ENCODE measurements at regions not wholly inside any gene's neighbourhood (a gene's known extent, or its start where the extent isn't known, plus 50 kb on each side); places are given as distances from the start of the nearest gene placed in this dataset.

DNA sequence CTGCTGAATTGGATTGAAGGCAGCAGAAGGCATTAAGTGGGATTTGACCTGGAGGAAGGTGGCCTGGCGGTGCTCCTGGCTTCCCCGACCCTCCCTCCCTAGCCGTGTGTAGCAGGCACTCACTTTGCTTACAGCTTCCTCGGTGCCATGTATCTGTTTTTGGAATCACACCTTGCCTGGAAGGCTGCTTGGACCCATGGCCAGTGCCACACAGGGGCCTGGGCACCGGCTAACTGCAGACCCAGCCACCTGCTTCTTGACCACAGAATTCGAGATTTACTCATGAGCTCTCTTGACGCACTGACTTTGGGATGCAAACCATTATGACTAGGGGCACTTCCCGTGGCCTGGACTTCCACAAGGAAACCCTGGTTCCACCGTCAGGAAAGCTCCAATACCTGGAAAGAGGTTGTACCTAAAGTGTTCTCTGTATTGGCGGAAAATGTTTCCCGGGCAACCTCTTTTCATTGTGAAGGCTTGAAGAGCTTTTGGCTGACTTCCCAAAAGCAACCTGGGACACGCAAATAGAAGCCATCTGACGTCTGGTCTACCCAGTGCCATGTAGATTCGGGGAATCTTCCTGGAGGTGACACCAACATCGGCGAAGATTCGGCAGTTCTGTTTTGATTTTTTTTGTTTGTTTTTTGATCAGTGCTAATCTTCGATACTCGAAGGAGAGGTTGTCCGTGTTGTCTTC is 125.6 kb upstream of the RTL1 start:
- Histone ChIP-seq H3K4me1 (ENCODE audit: insufficient read depth, low read length) (no peaks in the 10 kb centered on the region), H3K27me3 (ENCODE audit: insufficient read depth, low read length) (no peaks in the 10 kb centered on the region), H3K36me3 (ENCODE audit: insufficient read depth, low read length) (peaks cover 86% of the 10 kb centered on the region), H3K4me3 (ENCODE audit: insufficient read depth, low read length) (no peak overlapping the region), H3K9me3 (ENCODE audit: low read depth, low read length) (no peaks in the 10 kb centered on the region), H4K20me1 (ENCODE audit: insufficient read depth, low read length) (peaks cover 45% of the 10 kb centered on the region), H3K79me2 (ENCODE audit: insufficient read depth, low read length) (peaks cover 48% of the 10 kb centered on the region), H3K4me2 (ENCODE audit: insufficient read depth, low read length) (no peak overlapping the region), H2AFZ (ENCODE audit: low read length) (no peak overlapping the region), H3K27ac (ENCODE audit: low read depth, low read length) (no peak overlapping the region)
- no peak for DNase-seq (ENCODE audit: insufficient read length, low spot score, missing footprints)
- no peak for TF ChIP-seq CTCF (IDR thresholded peaks at IDR 0.05; ENCODE audit: extremely low read depth, low read depth, low read length)

- peaks cover 39% of the 10 kb centered on the region for H4K20me1 ChIP-seq (ENCODE audit: insufficient read depth, low read length)
Measured at GRCh38 chr14:101029668-101030290, 126.3 kb upstream of the RTL1 start.

GRCh38 chr14:101030586-101030985 is 127.1 kb upstream of the RTL1 start:
- no peak overlapping the region for H3K27ac ChIP-seq (ENCODE audit: low read depth, low read length)
- TF ChIP-seq CTCF (IDR thresholded peaks at IDR 0.05; ENCODE audit: extremely low read depth, low read depth, low read length), result no peak
- no peaks in the 10 kb centered on the region for H3K4me1 ChIP-seq (ENCODE audit: insufficient read depth, low read length)
- DNase-seq (ENCODE audit: insufficient read length, low spot score, missing footprints), result no peak
- no peaks in the 10 kb centered on the region for H3K9me3 ChIP-seq (ENCODE audit: low read depth, low read length)
- H3K4me2 ChIP-seq (ENCODE audit: insufficient read depth, low read length), result no peak overlapping the region
- no peak overlapping the region for H3K4me3 ChIP-seq (ENCODE audit: insufficient read depth, low read length)
- H3K79me2 ChIP-seq (ENCODE audit: insufficient read depth, low read length), result peaks cover 34% of the 10 kb centered on the region
- peaks cover 33% of the 10 kb centered on the region for H4K20me1 ChIP-seq (ENCODE audit: insufficient read depth, low read length)
- H2AFZ ChIP-seq (ENCODE audit: low read length), result no peak overlapping the region
- H3K36me3 ChIP-seq (ENCODE audit: insufficient read depth, low read length), result peaks cover 82% of the 10 kb centered on the region
- H3K27me3 ChIP-seq (ENCODE audit: insufficient read depth, low read length), result no peaks in the 10 kb centered on the region

More at GRCh38 chr14:101029668-101030290, 126.3 kb upstream of the RTL1 start:
- DNase-seq (ENCODE audit: insufficient read length, low spot score, missing footprints), result no peak
- H3K4me2 ChIP-seq (ENCODE audit: insufficient read depth, low read length), result no peak overlapping the region
- no peak overlapping the region for H3K27ac ChIP-seq (ENCODE audit: low read depth, low read length)
- H3K9me3 ChIP-seq (ENCODE audit: low read depth, low read length), result no peaks in the 10 kb centered on the region
- no peak for TF ChIP-seq CTCF (IDR thresholded peaks at IDR 0.05; ENCODE audit: extremely low read depth, low read depth, low read length)
- H3K4me1 ChIP-seq (ENCODE audit: insufficient read depth, low read length), result no peaks in the 10 kb centered on the region
- no peak overlapping the region for H2AFZ ChIP-seq (ENCODE audit: low read length)
- peaks cover 82% of the 10 kb centered on the region for H3K36me3 ChIP-seq (ENCODE audit: insufficient read depth, low read length)
- H3K4me3 ChIP-seq (ENCODE audit: insufficient read depth, low read length), result no peak overlapping the region
- H3K27me3 ChIP-seq (ENCODE audit: insufficient read depth, low read length), result no peaks in the 10 kb centered on the region
- peaks cover 42% of the 10 kb centered on the region for H3K79me2 ChIP-seq (ENCODE audit: insufficient read depth, low read length)

- Histone ChIP-seq H3K27ac (ENCODE audit: low read depth, low read length) (no peak overlapping the region), H3K4me3 (ENCODE audit: insufficient read depth, low read length) (no peak overlapping the region), H3K4me1 (ENCODE audit: insufficient read depth, low read length) (no peaks in the 10 kb centered on the region), H3K36me3 (ENCODE audit: insufficient read depth, low read length) (peaks cover 82% of the 10 kb centered on the region), H3K4me2 (ENCODE audit: insufficient read depth, low read length) (no peak overlapping the region), H3K79me2 (ENCODE audit: insufficient read depth, low read length) (peaks cover 33% of the 10 kb centered on the region), H3K27me3 (ENCODE audit: insufficient read depth, low read length) (no peaks in the 10 kb centered on the region), H2AFZ (ENCODE audit: low read length) (no peak overlapping the region), H3K9me3 (ENCODE audit: low read depth, low read length) (no peaks in the 10 kb centered on the region), H4K20me1 (ENCODE audit: insufficient read depth, low read length) (peaks cover 30% of the 10 kb centered on the region)
- no peak for DNase-seq (ENCODE audit: insufficient read length, low spot score, missing footprints)
- TF ChIP-seq CTCF (IDR thresholded peaks at IDR 0.05; ENCODE audit: extremely low read depth, low read depth, low read length), result no peak
Measured at GRCh38 chr14:101031186-101031585, 127.7 kb upstream of the RTL1 start.
